Limb (tissue), 2 donors: ENCODE measurements at regions not wholly inside any gene's neighbourhood (a gene's known extent, or its start where the extent isn't known, plus 50 kb on each side); places are given as distances from the start of the nearest gene placed in this dataset.

Source experiments
- DNase-seq, 2 donors: peaks; one replicate each; pipeline ENCODE4 v3.0.0-alpha.2; 2016; ENCODE audit errors: extremely low spot score in 2 of 2

- no peak for DNase-seq
Measured at GRCh38 chr1:14439015-14439414, 159.5 kb upstream of the KAZN start.

- no peak for DNase-seq
Measured at GRCh38 chr1:14440166-14440565, 158.3 kb upstream of the KAZN start.

DNA sequence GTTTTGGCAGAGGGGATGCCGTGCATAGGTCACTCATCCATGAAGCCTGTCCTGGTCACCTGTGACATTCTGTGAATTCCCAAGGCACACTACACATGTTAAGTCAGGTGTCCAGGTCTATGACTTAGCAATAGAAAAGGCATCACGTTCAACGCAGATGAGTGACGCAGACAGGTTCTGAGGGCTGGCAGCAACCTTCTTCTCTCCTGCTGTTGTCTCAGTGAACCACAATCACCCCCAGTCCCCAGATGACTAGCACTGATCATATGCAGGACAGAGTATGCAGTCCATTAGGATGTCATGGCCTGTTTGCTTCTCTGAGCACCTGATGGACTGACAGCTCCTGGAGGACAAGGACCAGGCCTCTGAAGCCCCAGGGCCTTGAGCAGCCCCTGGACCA lies 157.8 kb upstream of the KAZN start:
- no peak for DNase-seq

GRCh38 chr1:14441302-14441741 lies 157.2 kb upstream of the KAZN start:
- no peak for DNase-seq

DNA sequence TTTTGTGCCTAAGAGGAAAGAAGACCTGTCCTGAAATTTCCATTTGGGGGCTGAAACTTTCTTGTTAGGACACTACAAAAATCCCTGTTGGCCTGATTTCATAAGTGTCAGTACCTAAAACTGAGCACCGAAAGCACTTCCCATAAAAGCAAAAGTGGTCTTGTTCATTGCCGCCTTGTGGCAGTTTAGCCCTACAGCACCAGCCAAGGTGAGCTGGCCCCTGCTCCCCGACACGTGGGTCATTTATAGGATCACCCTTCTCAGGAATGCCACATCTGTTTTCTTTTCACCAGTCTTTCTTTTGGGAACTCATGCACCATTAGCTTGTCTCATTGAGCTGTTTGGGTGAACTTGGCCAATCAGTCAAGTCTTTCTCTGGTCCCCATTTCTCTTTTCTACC lies 155.8 kb upstream of the KAZN start:
- DNase-seq = no peak

GRCh38 chr1:14443164-14443787 lies 155.2 kb upstream of the KAZN start:
- no peak for DNase-seq

DNA sequence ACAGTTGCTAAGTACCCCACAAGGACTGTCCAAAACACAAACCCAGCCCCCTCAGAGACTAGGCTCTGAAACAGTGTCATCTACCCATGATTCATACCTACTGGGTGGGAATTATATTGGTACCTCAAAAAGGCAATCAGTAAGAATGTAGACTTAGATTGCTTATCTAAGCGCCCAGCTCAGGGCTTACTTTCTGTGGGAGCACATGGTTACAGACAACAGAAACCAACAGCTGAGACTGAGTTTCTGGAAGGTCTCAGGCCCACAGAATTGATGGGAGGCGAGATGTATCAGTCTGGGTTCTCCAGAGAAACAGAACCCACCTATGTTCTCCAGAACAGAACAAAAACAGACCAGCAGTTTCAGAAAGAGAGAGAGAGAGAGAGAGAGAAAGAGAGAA lies 147.3 kb upstream of the KAZN start:
- no peak for DNase-seq

DNA sequence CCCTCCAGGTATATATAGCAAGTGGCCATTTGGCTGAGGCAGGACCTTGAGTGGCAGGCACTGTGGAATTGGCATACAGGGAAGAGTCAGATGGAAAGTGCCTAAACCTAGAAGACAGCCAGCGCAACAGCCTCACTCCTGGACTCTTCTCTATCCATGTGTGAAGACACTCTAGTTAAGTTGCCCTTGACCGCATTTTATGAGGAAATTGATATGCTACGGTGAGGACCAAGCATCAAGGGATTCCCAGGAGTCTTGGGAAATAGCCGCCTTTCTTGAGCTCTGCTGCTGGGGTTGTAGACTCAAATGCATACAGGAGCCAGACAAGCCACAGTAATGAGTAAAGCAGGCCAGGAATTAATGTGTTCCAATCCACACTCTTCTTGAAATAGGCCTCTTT lies 145.9 kb upstream of the KAZN start:
- no peak for DNase-seq

DNA sequence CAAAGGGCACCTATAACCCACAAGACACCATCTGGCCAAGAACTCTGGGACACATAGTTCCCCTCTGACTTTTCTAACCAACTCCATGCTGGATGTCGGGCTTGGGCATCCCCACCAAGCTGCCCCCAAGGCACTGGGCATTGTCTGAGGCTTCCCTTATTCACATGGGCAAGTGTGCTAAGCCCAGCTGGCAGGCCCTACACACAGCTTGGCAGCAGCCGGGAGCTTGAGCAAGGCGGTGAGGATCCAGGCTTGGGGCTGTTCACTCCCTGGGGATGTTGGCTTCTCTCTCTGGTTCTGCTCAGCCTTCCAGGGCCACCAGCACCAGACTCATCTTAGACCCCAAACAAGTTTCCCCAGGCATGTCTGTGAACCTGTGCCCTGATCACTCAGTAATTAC lies 138.3 kb upstream of the KAZN start:
- no peak for DNase-seq

DNA sequence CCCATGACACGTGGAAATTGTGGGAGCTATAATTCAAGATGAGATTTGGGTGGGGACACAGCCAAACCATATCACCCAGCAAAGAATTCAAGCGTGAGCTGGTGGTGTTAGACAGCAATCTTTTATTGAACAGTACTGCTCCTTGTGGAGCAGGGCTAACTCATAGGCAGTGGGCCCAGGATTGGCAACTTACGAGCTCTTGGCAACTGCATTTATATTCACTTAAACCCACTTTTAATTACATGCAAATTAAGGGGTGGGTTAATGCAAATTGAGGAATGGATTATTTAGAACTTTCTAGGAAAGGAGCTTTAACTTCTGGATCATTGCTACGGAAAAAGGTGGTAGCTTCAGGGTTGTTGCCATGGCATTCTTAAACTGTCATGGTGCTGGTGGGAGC lies 135.6 kb upstream of the KAZN start:
- no peak for DNase-seq

- DNase-seq = no peak
Measured at GRCh38 chr1:14466006-14466405, 132.5 kb upstream of the KAZN start.

DNA sequence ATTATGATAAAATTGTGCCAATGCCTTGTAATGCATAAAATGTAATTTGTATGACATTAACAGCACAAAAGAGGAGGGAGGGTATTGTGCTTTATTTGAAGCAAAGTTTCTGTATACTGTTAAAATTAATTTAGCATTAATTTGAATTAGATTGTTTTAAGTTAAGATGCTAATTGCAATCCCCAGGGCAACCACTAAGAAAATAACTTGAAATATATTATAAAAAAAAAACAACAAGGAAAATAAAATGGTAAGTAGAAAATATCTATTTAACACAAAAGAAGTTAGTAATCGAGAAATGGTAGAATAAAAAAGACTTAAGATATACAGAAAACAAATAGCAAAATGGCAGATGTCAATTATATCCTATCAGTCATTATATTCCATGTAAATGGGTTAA lies 131.4 kb upstream of the KAZN start:
- DNase-seq = no peak

GRCh38 chr1:14468751-14469150 lies 129.7 kb upstream of the KAZN start:
- DNase-seq = no peak

- DNase-seq = no peak
Measured at GRCh38 chr1:14470802-14471201, 127.7 kb upstream of the KAZN start.

DNA sequence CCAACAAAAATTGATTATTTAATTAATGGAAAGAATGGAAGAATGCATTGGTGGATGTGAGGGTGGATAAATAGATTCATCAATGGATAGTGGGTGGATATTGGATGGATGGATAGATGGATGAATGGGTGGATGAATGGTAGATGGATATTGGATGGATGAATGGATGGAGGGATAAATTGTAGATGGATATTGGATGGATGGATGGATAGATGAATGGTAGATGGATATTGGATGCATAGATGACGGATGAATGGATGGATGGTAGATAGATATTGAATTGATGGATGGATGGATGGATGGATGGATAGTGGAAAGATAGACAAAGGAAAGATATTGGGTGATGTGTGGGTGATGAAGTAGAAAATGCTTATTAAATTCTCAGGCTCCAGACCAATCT lies 123.6 kb upstream of the KAZN start:
- no peak for DNase-seq

DNA sequence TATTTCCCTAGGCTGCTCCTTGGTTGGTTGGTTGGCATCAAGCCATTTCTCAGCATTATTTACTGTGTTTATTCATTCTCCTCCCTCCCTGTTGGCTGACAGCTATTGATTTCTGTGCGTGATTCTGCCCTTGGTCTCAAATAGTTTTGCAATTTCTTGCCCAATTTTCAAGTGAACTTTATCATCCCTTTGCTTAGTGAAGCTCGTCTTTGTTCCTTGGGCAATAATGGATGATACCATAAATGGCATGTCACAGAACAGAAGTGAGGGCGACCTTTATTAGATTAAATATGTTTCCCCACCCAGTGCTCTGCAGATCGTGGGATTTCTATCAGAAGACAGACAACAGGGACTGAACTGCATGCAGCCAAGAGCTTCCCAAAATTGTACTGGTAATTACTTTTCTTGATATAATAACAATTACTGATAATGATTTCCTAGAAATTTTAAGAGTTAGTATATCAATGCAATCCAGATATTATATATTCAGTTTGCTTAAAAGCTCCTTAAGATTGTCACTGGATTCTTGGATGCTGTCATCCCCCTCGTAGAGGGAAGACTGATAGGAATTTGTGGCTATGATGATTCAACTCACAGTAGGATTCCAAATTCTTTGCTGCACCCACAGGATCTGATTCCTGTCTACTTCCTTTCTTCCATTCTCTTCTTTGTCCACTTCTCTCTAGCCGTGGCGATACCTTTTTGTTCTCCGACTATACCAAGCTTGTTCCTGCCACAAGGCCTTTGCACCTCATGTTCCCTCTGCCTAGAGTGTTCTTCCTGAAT lies 122.1 kb upstream of the KAZN start:
- DNase-seq = no peak

GRCh38 chr1:14478120-14478519 lies 120.4 kb upstream of the KAZN start:
- DNase-seq = no peak

- no peak for DNase-seq
Measured at GRCh38 chr1:14479865-14480264, 118.6 kb upstream of the KAZN start.

DNA sequence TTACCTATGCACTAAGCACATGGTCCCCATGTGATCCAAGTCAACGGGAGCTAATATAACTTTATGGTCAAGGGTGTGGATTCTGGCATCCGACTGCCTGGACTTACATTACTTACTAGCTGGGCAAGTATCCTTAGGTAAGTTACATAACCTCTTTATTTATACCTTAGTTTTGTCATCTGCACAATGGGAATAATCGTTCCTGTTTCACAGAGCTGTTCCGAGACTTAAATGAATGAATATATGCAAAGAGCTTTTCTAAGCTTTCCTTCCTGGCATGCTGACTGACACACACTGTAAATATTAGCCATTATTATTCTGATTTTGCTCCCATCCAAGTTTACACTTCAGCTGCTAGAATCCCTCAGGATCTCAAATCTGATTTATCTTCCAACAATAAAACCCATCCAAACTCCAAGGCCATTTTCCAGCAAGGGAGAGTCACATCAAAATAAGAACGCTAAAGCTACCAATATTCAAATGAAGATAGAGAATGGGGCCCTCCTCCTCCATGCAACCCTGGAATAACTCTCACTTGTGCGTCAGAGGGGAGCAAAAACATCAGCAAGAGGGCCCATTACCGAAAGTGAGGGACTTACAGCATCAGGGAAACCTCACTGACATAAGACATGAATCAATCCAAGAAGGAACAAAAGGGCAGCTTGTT lies 115.6 kb upstream of the KAZN start:
- no peak for DNase-seq

GRCh38 chr1:14485285-14485684 lies 113.2 kb upstream of the KAZN start:
- no peak for DNase-seq

- DNase-seq = peak in 1 of 2 donors; percentile 40
Measured at GRCh38 chr1:14486401-14487201, 111.9 kb upstream of the KAZN start.

GRCh38 chr1:14487671-14488070 lies 110.8 kb upstream of the KAZN start:
- DNase-seq = no peak
